ENCODE measurements at regions not wholly inside any gene's neighbourhood (a gene's known extent, or its start where the extent isn't known, plus 50 kb on each side); places are given as distances from the start of the nearest gene placed in this dataset.

DNA sequence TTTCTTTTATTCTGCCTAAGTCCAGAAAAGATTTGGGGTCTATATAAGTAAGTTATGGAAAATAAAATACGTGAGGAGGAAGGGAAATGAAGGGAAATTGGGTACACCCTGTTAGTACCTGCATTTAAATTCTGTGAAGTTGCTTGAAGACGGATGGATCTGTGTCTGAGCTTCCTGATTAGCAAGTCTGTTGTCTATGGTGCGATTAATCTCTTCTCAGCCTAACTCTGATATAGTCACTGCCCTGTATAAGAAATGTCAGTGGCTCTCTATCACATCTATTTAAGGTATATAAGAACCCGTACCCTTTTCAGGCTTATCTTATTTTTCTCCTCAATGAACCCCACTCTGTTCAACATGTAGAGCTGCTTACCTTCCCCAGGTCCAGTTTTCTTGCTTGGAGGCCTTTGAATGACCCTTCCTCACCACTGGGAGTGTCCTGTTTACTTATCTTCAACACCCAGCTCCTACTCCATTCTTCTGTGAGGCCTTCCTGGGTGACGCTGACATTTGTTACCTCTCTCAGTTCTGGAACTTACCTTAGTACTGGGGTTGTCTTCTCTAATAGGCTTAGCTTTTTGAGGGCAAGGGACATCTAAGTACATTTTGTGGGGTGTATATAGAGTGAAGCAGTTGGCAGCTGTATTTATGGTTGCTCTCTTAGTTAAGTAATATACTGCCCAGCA, 149.6 kb upstream of the PRPS1L1 start:
- TF ChIP-seq POLR2AphosphoS5 (IDR thresholded peaks at IDR 0.05; ENCODE audit: insufficient read depth, low read depth, low read length) = no peak
- TF ChIP-seq, protein P1, sequence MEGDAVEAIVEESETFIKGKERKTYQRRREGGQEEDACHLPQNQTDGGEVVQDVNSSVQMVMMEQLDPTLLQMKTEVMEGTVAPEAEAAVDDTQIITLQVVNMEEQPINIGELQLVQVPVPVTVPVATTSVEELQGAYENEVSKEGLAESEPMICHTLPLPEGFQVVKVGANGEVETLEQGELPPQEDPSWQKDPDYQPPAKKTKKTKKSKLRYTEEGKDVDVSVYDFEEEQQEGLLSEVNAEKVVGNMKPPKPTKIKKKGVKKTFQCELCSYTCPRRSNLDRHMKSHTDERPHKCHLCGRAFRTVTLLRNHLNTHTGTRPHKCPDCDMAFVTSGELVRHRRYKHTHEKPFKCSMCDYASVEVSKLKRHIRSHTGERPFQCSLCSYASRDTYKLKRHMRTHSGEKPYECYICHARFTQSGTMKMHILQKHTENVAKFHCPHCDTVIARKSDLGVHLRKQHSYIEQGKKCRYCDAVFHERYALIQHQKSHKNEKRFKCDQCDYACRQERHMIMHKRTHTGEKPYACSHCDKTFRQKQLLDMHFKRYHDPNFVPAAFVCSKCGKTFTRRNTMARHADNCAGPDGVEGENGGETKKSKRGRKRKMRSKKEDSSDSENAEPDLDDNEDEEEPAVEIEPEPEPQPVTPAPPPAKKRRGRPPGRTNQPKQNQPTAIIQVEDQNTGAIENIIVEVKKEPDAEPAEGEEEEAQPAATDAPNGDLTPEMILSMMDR (IDR thresholded peaks at IDR 0.05; ENCODE audit: extremely low read depth in 1 of 2, insufficient read depth in 1 of 2, low read depth in 1 of 2, low read length in 2 of 2) = no peak
- no peak for TF ChIP-seq JUN (IDR thresholded peaks at IDR 0.05; ENCODE audit: borderline replicate concordance, insufficient read depth, insufficient read length, low read depth)
- no peak for TF ChIP-seq POLR2A (IDR thresholded peaks at IDR 0.05; ENCODE audit: low read depth, low read length)
- TF ChIP-seq FOS (IDR thresholded peaks at IDR 0.05; ENCODE audit: borderline replicate concordance, insufficient read depth, low read length) = no peak

Measured in endothelial cell of umbilical vein (primary cell).